Stomach (tissue), 8 donors: ENCODE measurements at regions not wholly inside any gene's neighbourhood (a gene's known extent, or its start where the extent isn't known, plus 50 kb on each side); places are given as distances from the start of the nearest gene placed in this dataset.

Experiments used
- DNase-seq, 2 donors: peaks; one replicate each; pipeline versions ENCODE4 v3.0.0 to v3.0.0-alpha.2; 2013 to 2019
- H3K27ac ChIP-seq, 5 donors: fragments of 200-600 bp in 4 of 5; sonication (generic) in 4 of 5; one replicate each; pipeline ENCODE4 v1.5.1; 2013 to 2019; ENCODE audit warnings: mild to moderate bottlenecking in 1 of 5, moderate library complexity in 1 of 5
- H3K27me3 ChIP-seq, 3 donors: fragments of 200-600 bp; sonication (generic); one replicate each; pipeline ENCODE4 v1.5.1; 2017 to 2019; ENCODE audit warnings: mixed run types in 1 of 3
- H3K36me3 ChIP-seq, 4 donors: fragments of 200-600 bp; sonication (generic); 1 replicate in 3 of 4; 2 replicates in 1 of 4; pipeline ENCODE4 v1.5.1; 2016 to 2019
- H3K4me1 ChIP-seq, 4 donors: fragments of 200-600 bp; sonication (generic); one replicate each; pipeline ENCODE4 v1.5.1; 2016 to 2019
- H3K4me3 ChIP-seq, 4 donors: fragments of 200-600 bp; sonication (generic) in 3 of 4; one replicate each; pipeline ENCODE4 v1.5.1; 2016 to 2019; ENCODE audit warnings: mild to moderate bottlenecking in 1 of 4
- H3K9me3 ChIP-seq, 4 donors: fragments of 200-600 bp; sonication (generic); one replicate each; pipeline ENCODE4 v1.5.1; 2016 to 2019
- EP300 ChIP-seq: sonication (generic); formaldehyde crosslinking; IDR thresholded peaks from one replicate; pipeline ENCODE4 v1.6.1; 2017; ENCODE audit warnings: antibody characterized with exemption
- POLR2A ChIP-seq, 4 donors: fragments of 450-650 bp; IDR thresholded peaks; one replicate each; pipeline ENCODE4 v1.6.1; 2016; ENCODE audit warnings: antibody characterized with exemption in 4 of 4, control low read depth in 2 of 4, mild to moderate bottlenecking in 1 of 4, moderate library complexity in 1 of 4
- POLR2AphosphoS5 ChIP-seq, 3 donors: sonication (generic); formaldehyde crosslinking; IDR thresholded peaks; one replicate each; pipeline ENCODE4 v1.6.1; 2016; ENCODE audit warnings: antibody characterized with exemption in 3 of 3
- WGBS, 5 donors: extraction: QIAGEN DNeasy Blood & Tissue Kit in 3 of 5; methylation state at CpG; one replicate each; pipeline versions ENCODE4 v1.1.5 to v1.1.7; 2013 to 2018; 5-methylcytosine and 5-hydroxymethylcytosine counted together
- intact Hi-C: fragments of 100-400 bp; cut with DNase I; formaldehyde crosslinking; loops from one replicate; pipeline ENCODE4 v1.15.1; 2023; ENCODE audit warnings: low total_unique reads
- TF ChIP-seq, protein P1 (sequence below), 7 experiments: fragments of 450-650 bp in 4 of 7; fragments of 200-600 bp in 3 of 7; sonication (generic) in 3 of 7; IDR thresholded peaks; one replicate each; pipeline ENCODE4 v1.5.1; 2016 to 2019; ENCODE audit warnings: antibody characterized with exemption in 7 of 7, control low read depth in 2 of 7, mild to moderate bottlenecking in 1 of 7
- donor health status: healthy with polysubstance abuse.
- donor health status: Bipolar disorder and iron deficiency.
- donor health status: healthy.

DNA sequence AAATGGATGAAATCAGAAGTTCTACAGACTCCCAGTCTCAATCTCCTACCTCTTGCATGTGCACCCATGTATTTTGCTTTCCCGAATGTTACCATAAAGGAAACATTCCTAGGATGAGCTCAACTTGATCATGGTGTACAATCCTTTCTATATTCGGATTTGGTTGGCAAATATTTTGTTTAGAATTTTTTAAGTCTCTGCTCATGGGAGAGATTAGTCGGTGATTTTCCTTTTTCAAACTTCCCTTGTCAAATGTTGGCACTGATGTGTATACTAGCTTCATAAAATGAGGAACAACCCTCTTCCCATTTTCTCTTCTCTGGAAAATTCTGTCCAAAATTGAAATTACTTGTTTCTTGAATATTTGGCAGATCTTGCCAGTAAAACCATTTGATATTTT, 317.6 kb upstream of the RASGRP1 start:
- DNase-seq: no peak
- Histone ChIP-seq H3K4me1 (peaks cover 0 to 27% (median 6%) of the 10 kb centered on the region in 4 donors), H3K9me3 (no peaks in the 10 kb centered on the region), H3K36me3 (no peaks in the 10 kb centered on the region), H3K4me3 (no peak overlapping the region), H3K27ac (no peak overlapping the region), H3K27me3 (no peaks in the 10 kb centered on the region)
- 43 to 79% (median 68%) methylated on average over 3 of the region's 3 CpGs for WGBS, 5 donors
- TF ChIP-seq POLR2AphosphoS5 (IDR thresholded peaks at IDR 0.05) (no peak), POLR2A (IDR thresholded peaks at IDR 0.05) (no peak), EP300 (no peak)
- TF ChIP-seq, protein P1, sequence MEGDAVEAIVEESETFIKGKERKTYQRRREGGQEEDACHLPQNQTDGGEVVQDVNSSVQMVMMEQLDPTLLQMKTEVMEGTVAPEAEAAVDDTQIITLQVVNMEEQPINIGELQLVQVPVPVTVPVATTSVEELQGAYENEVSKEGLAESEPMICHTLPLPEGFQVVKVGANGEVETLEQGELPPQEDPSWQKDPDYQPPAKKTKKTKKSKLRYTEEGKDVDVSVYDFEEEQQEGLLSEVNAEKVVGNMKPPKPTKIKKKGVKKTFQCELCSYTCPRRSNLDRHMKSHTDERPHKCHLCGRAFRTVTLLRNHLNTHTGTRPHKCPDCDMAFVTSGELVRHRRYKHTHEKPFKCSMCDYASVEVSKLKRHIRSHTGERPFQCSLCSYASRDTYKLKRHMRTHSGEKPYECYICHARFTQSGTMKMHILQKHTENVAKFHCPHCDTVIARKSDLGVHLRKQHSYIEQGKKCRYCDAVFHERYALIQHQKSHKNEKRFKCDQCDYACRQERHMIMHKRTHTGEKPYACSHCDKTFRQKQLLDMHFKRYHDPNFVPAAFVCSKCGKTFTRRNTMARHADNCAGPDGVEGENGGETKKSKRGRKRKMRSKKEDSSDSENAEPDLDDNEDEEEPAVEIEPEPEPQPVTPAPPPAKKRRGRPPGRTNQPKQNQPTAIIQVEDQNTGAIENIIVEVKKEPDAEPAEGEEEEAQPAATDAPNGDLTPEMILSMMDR (IDR thresholded peaks at IDR 0.05): no peak
- intact Hi-C loops: no loop called here

DNA sequence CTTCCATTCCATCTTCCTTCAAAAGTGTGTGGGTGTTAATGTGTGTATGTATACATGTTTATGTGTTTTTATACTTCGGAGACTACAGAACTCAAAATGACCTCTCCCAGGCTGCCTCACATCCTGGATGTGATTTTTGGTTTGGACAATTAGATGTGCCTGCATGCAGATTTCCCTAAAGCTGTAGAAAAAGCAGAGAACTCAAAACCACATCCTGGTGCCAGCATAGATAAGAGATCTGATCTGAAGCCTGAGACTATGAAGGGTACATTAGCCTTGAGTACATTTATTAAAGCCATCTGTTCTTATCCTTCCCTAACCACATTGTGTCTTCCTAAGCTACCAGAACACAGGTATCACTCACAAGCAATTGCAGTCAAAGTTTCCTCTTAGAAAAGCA, 319.4 kb upstream of the RASGRP1 start:
- TF ChIP-seq EP300 (no peak), POLR2A (IDR thresholded peaks at IDR 0.05) (no peak)
- intact Hi-C loops: no loop called here
- DNase-seq: no peak

DNA sequence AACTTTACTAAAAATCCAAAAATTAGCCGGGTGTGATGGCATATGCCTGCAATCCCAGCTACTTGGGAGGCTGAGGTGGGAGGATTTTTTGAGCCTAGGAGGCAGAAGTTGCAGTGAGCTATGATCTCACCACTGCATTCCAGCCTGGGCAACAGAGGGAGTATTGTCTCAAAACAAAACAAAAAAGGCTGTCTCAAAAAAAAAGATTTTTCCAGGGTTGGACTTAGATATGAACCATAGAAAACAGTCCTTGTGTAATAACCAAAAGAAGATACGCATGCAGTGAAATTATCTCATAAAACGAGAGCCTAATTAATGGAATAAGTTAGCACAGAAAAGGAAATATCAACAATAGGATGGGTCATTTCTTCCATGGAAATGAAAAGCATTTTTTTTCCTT, 320.4 kb upstream of the RASGRP1 start:
- intact Hi-C loops: no loop called here
- no peak for TF ChIP-seq EP300
- no peak for TF ChIP-seq POLR2A (IDR thresholded peaks at IDR 0.05)
- no peak for TF ChIP-seq POLR2AphosphoS5 (IDR thresholded peaks at IDR 0.05)
- TF ChIP-seq, protein P1 (IDR thresholded peaks at IDR 0.05): no peak
- no peak overlapping the region for H3K4me3 ChIP-seq
- no peaks in the 10 kb centered on the region for H3K27me3 ChIP-seq
- WGBS, 5 donors: 66 to 82% (median 75%) methylated on average over 3 of the region's 3 CpGs
- no peak for DNase-seq
- no peak overlapping the region for H3K27ac ChIP-seq
- no peaks in the 10 kb centered on the region for H3K36me3 ChIP-seq
- no peaks in the 10 kb centered on the region for H3K9me3 ChIP-seq
- H3K4me1 ChIP-seq: peaks cover 0 to 23% (median 6%) of the 10 kb centered on the region in 4 donors

More for the DNA sequence above, 319.4 kb upstream of the RASGRP1 start:
- Histone ChIP-seq H3K36me3 (no peaks in the 10 kb centered on the region), H3K9me3 (no peaks in the 10 kb centered on the region), H3K27ac (no peak overlapping the region), H3K27me3 (no peaks in the 10 kb centered on the region), H3K4me3 (no peak overlapping the region), H3K4me1 (peaks cover 0 to 23% (median 6%) of the 10 kb centered on the region in 4 donors)
- WGBS, 5 donors: 53 to 67% (median 55%) methylated on average over 1 of the region's 1 CpG

DNA sequence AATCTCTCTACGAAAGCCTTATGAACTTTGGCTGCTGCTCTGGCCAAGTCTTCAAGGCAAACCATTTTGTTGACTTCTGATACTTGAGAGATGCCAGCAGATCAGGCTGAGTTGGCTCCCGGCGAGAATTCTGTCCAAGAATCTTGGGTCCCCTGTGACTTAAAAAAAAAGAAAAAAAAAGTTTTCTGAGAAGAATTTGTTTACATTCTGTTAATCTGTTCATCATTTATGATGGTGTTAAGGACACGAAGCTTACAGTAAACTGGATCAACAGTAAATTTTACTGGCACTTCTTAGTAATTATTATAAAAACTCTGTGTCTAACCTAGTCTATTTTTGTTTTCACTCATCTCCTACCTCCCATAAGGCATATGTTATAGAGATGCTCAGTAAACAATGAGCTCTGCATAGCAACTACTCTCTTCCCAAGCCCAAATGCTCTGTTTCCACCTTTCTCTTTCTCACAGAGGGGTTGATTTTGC, 320.9 kb upstream of the RASGRP1 start:
- peak in 1 of 2 donors; percentile 29 for DNase-seq
- peak overlapping the region in 1 of 5 donors; percentile 10 for H3K27ac ChIP-seq
- intact Hi-C loops: no loop called here

More for the DNA sequence above, 320.9 kb upstream of the RASGRP1 start:
- Histone ChIP-seq H3K27me3 (no peaks in the 10 kb centered on the region), H3K4me1 (peaks cover 0 to 23% (median 6%) of the 10 kb centered on the region in 4 donors), H3K4me3 (no peak overlapping the region), H3K9me3 (no peaks in the 10 kb centered on the region), H3K36me3 (no peaks in the 10 kb centered on the region)
- TF ChIP-seq, protein P1 (IDR thresholded peaks at IDR 0.05): no peak
- TF ChIP-seq POLR2A (IDR thresholded peaks at IDR 0.05) (no peak), POLR2AphosphoS5 (IDR thresholded peaks at IDR 0.05) (no peak), EP300 (no peak)
- 35 to 54% (median 52%) methylated on average over 4 of the region's 4 CpGs for WGBS, 5 donors
